ENCODE measurements at regions not wholly inside any gene's neighbourhood (a gene's known extent, or its start where the extent isn't known, plus 50 kb on each side); places are given as distances from the start of the nearest gene placed in this dataset.

DNA sequence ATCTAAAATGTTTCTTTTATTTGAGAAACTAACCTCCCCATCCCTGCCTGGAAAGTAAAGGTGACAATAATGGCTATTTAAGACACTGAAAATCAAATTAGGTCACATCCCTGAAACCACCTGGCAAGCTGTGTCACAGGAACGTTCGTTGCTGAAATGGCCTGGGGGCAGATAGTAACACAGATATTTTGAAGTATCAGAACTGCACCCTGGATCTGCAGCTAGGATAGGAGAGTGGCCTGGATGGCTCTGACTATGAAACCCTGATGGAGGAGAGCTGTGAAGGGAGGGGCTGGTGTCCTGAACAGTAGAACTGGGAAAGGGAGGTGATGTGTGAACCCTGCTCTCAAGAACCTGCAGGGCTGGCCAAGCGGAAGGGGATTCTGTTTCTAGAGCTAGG, 648.3 kb upstream of the CFAP20DC start:
- no peak for DNase-seq

DNA sequence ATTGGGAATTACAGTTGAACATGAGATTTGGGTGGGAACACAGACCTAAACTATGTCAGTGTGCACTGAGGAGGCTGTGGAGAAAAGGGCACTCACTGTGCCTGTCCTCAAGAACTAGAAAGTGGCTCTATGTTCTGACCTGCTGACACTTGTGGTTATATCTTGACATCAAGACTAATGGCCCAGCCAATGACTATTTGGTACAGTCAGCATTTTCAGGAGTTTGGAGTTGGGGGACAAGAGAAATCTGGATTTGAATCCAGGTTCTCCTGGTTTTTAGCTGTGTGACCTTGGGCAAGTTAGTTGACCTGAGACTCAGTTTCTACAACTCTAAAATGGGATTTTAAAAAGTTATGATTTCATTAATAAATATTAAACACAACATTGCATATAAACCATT, 647.0 kb upstream of the CFAP20DC start:
- DNase-seq = no peak

DNA sequence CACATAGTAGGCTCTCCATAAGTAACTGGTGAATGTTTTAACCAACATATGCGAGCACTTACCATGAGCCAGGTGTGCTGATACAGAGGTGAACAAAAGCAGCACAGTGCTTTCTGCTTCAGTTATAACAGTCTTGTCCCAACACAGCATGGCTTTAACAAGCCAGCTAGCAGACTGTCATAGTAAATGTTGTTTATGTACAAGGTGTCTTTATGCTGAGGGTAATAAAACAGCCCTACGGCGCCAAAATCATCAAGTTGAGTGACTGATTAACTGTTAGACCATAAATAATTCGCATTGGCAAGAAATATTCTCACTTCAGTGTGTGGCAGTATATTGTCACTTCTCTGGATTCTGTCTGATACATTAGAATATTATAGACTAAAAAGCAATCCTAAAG, 646.0 kb upstream of the CFAP20DC start:
- DNase-seq = no peak

DNA sequence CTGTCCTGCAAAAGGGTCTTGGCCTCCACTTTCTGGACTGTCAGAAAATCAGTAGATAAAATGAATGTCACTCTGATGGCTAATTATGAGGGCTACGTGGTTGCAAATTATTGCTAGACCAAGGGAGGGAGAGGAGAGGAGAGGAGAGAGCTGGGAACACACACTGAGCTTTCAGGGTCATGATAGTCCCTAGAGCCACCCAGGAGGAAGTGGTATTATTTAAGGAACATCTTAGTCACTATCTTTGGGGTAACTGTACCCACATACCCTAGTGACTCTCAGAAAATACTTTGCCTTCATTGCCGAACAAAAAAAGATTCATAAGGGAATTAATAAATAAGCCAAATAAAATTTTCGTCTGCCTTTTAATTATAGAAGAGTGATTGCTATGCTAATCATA, 642.3 kb upstream of the CFAP20DC start:
- no peak for DNase-seq

DNA sequence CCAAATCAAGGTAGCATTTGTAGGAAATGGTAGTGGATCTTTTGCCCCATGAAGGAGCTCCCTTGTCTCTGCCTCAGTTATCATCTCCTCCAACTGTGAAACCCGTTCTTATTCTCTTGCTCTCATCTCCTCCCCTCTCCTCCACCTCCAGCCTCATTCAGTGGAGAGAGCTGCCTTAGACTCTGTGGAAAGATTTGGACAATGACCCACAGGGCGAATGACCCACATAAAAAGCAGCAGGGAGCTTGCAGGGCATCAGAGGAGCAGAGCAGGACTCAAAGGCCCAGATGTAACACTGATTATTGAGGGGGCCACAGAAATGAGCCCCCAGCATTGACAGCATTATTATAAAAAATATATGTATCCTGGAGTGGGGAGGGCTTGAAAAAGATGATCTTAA, 641.1 kb upstream of the CFAP20DC start:
- no peak for DNase-seq

DNA sequence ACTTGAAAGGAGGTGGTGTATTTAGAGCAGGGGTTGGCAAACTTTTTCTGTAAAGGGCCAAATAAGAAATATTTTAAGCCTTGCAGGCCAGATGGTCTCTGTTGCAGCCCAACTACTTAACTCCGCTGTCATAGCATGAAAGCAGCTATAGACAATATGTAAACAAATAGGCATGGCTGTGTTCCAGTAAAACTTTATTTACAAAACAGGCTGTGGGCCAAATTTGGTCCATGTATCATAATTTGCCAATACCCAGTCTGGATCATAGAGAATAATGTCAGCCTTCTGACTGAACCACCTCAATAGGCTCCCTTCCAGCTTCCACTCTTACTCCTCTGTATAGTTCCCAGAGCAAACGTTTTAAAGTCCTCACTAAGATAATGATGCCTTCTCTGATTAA, 638.8 kb upstream of the CFAP20DC start:
- DNase-seq = peak; percentile 2

DNA sequence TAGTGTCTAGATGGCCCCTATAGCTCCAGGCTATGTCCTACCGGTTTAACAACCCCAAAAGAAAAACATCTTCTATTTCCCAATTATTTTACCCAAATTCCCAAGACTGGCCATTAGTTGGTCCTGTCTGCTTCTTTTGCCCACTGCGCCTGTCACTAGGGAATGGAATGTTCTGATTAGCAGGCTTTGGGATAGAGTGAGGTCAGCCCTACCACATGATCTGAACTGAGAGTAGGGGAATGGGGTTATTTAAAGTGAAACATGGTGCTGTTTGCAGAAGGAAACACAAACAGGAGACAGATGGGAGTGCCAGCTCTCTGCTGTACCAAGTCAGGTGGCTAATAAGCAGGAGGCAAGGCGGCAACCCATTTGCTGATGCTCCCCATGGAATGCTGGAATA, 635.6 kb upstream of the CFAP20DC start:
- DNase-seq = no peak

DNA sequence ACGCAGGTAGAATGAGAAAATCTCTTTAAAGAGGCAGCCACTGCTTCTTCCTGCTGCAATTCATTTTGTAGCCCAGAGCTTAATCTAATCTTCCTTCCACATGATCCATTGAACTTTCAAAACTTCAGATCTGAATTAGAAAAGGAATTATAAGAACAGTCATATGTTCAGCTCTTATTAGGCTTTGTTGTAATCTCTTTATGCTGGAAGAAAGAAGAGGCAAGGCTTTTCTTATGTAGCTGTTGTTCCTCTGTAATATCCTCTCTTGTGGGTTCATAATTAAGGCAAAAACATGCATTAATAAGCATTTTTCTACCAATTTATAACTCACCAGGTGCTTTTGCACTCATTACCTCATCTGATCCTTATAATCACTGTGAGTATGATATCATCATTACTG, 634.9 kb upstream of the CFAP20DC start:
- no peak for DNase-seq

DNA sequence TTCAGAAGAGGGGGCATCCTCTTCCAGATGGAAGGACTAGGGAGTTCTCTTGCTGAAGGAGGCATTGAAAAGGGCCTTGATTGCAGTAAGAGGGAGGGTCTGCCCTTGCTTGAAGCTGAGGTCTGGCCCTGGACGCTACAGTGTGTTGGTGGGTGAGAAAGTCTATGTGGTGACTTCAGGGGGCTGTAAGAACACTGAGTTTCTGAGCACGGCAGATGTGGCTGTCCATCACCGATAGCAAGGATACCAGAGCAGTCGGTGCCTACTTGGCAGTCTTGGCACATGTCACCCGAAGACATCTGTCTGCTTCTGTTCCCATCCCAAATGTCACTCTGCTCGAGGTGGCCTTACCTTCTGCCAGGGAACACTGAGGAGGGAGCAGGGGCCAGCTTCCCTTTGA, 631.1 kb upstream of the CFAP20DC start:
- DNase-seq = no peak

DNA sequence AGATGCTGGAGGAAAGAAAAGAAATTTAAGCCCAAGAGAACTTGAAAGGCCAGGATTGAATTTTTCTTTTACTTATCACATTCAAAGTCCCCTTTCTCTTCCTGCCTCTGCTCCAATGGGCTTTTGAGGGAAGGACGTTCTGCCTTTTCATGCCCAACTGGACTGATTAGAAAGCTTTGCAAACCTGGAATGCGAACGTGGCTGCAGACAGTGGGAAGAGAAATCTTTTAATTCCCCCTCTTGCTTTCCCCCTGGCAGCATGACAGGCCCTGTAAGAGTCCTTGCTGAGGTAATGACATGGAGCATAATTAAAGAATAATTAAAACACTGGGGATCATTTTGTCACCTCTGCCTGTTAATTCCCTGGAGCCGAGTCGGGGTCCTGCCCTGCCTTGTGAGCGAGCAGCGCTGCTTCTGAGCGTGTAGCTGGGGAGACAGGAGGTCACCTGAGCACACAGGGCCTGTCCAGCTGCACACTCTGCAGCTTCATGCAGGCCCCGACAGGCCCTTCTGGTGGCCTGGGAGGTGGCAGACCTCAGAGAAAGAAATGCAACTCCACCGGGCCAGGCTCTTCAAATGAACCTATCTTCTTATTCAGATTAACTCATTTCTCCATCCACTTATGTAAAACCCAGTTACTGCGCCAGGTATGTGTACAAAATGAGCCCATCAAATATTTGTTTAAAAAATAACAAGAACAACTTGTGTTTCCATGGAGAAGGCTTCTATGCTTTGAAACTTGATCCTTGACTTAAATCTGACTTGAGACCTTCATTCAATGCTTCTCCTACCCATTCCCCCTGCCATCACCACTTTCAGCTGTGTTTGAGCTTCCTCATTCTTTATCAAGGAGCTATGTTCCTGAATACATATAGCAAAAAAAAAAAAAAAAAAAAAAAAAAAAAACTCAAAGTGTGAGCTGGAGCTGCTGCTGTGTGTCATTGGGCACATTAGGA, 628.2 kb upstream of the CFAP20DC start:
- peak; percentile 35 for DNase-seq

DNA sequence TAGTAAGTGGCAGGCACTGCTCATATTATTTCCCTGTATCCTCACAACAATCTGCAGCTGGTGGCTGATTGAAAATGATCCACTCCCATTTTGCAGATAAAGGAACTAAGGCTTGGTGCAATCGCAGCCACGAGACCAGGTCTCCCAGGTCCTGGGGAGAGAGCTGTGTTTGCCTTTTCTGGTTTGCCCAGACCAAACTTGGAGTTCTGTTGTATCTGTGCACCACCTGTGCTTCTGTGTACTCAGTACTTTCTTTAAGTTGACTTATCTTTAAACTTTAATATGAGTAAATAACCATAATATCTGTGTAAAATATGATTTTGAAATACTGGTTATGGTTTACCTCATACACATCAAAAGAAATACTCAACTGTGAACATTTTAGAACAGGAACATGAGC, 625.7 kb upstream of the CFAP20DC start:
- no peak for DNase-seq

DNA sequence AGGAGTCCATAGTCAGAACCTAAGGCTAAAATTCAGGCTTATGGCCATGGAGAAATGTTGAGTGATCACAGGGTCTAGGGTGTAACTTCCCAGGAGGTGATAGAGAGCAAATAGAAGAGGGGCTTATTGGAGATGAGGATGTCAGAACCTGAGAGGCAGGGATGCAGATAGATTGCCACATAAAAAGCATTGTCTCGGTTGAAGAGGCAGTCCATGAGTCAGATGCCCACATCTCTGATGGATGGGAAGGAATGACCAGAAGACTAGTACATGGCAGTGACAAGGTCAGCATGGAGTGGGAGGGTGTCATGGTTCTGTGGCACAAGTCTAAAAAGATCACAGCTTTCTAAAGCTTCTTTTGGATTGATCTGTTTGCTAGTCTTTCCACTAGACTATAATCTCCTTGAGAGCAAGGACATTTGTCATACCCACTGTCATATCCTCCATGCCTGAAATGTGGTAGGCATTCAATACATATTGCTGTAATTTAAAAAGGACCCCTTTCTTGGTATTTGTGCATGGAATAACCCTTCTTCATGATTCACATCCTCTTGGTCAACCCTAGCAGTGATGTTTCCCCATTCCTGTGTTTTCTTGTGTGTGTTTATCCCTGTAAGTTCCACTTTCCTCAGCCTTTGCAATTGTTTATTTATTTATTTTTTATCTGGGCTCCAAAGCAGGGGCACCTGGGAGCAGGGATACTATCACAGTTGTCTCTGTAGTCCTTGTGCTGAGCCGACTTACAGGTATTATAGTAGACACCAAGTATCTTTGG, 613.4 kb upstream of the CFAP20DC start:
- no peak for DNase-seq

DNA sequence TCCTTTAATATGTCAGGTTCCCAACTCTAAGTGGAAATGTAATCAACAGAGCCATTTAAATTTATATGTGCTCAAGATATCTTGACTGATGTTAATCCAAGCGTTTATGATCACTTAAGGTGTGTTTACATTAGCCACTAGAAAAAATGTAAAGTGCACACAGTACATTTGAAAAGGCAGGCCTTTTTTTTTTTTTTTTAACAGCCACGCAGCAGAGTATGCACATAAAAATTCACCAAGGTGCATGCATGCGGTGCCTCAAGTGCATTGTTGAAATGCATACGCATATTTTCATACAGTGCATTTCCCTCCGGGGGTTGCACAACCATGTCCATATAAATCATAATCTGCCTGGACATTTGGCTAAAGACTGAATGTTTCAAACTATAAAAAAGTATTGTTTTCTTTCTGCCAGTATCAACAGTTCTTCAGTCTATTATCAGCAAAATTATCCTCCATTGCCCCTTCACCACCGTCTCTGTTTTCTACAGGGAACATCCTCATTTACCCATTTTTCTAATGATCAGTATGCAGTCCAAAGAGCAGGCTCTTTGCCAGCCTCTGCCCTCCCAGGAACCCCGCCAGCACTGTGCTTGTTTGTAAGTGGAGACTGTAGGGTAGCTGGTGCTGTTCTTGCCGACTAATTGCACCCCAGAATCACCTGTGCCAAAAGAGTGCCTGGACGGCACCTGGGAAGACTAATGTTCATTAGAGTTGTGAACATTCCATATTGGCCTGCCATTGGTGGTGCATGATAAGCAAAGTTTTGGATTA, 611.2 kb upstream of the CFAP20DC start:
- DNase-seq = peak; percentile 74

DNA sequence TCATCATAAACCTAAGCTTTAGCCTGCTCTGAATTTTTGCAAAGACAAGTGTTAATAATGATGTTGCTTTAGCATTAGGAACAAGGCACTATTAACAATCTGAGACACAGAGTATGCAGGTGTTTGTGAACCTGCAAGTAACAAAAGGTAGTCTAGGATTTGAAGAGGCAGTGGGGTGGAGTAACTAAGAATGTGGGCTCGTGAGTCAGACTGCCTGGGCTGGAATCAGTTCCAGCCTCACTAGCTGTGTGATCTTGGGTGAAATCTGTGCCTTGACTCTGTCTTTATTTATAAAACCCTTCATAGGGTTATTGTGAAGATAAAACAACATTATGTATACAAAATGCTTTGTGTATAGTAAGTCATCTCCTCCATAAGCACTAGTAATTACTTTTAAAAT, 610.6 kb upstream of the CFAP20DC start:
- DNase-seq = peak; percentile 32

DNA sequence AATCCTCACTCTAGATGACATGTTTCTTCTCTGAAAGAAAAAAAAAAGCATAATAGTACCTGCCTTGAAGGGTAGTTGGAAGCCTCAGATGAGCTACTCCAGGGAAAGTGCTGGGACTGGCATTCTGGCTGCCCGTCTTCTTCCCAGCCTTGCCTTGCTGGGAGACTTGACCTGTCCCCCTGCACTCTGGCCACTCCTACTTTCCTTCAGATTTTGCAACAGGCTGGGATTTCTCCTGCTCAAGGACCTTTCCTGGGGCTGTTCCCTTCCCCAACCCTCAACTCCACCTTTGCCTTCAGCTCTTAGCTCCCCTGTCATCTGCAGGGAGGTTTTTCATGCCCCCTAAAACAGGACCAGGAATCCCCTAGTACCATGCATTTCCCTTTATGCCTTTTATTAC, 609.9 kb upstream of the CFAP20DC start:
- DNase-seq = no peak

DNA sequence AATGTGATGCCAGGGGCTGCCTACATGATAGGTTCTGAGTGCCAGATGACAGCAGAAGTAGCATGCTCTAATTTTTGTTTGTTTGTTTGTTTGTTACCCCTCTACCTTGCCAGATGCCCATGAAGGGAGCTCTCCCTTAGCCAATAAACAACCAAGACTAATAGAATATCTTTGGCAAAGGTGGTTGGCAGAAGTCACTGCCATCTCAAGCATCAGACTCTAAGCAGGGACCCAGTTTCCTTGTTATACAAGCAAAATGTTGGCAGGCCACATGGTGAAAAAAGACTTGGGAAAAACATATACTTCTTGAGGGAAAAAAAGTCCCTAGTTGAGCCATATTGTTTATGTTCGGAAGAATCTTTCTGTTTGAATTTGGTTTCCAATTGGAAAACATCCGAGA, 609.0 kb upstream of the CFAP20DC start:
- no peak for DNase-seq

DNA sequence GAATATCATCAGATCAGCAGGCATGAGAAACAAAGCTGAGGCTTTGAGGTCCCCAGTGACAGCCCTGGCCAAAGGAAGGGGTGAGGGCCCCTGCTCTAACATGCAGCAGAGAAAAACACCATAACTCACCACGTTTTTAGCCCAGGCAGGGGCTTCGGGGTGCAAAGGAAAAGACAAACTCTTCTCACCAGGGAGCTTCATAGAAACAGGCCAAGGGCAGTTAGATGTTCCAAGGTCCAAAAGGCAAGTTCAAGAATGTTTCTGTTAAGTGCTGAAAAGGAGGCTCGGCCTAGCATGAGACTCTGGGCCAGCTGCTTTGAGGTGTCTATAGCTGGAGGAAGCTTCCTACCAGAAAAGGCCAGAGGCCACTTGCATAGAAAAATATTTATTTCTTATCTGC, 608.4 kb upstream of the CFAP20DC start:
- no peak for DNase-seq

DNA sequence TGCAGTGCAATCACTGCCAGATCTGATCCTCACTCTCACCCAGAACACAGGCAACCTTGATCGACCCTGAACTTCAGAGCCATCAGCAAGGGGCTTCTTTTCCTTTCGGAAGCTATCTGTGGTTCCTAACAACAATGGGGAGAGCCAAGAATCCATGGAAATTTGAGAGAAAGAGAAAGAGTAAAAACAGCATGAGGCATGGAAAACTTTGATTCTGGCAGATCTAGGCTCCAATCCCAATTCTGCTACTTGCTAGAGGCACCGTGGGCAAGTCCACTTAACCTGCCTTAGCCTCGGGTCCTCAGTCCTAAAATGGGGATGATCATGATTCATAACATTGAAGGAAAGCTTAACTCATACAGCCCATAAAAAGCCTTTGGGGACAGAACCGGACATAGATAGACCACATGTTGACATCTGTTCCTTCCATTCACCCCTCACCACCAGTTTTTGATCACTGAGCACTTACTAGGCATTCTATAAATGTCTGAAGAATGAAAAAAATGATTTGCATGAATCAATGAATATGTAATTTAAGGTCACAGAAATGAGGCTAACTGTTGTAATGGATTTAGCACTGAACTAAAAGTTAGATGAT, 605.7 kb upstream of the CFAP20DC start:
- no peak for DNase-seq

DNA sequence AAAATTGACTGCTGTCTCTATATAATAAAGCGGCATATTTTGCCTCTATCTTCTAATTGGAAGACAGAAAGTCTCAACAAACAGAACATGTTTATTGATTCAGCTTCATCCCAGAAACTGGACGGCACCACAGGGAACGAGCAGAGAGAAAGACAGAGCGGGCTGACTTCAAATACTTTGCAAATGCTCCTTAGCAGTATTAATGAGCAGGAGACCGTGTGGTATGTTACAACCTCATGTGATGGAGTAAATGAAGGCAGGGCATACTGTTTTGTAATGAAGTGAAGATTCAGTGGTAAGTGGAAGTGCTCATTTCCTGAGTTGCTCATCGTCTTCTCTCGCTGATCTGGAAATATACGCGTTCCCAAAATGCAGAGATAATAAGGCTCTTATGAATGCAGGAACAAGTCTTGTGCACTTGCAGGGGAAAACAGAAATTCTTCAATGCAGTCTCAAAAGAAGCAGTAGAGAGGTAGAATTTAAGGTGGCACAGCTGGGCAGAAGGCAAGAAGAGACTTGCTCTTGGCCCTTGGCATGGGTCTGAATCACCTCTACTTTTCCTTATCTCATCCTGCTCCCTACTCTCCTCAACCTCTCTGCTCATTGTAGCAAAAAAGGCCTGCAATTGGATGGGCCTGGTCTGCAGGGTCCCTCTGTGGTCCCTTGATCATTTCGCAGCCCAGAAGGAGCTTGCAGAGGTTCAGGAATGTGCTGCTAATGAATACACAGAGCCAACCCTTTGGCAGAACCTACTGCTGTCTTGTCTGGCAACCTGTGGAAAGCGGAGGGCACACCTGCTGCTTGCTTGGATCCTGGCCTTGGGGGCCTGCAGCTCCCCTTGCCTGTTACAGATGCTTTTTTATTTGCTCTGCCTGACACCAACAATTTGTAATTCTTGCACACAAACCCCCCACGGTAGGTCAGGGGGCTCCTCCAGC, 604.9 kb upstream of the CFAP20DC start:
- no peak for DNase-seq

DNA sequence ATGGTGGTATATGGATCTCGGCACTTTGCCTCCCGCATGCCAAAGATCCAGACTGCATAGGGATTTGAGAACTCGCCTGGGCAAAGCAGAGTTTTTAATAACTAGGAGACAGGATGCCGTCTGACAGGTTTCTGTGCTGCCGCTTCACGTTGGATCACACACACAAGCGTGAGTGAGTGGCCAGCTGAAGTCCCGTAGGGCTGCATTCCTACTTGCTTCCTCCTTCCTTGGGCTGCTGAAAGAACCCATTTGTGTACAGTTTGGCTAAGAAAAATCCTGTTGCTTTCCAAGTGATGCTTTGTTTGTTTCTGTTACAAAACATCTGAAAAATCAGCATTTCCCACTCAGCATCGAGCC, 604.3 kb upstream of the CFAP20DC start:
- no peak for DNase-seq

DNA sequence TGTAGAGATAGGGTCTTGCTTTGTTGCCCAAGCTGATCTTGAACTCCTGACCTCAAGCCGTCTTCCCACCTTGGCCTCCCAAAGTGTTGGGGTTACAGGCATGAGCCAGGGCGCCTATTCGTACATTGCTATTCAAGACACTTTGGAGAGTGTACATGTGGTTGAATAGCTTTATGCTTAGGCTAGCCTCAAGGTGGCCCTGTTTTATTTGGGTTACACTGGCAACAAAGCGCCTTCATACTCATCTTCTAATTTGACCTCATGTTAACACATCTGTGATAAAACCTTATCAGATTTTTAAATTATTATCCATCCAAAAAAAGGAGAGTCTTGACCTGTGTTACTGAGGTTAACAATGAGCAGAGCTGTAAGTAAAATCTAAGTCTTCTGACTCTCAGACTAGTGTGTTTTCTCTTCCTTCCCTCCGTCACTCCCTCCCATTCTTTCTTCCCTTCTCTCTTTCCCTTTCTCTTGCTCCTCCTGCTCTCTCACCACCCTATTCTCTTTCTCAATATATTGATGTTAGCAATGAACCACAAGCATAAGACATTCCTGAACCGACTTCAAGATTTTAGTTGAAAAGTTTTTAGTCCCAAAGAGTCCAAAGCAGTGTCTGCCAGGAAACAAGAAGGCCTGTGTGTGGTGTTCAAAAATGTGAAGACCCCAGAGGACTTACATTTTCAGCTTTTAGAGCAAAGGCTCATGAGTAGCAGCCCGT, 603.7 kb upstream of the CFAP20DC start:
- DNase-seq = no peak
